ENCODE measurements at regions not wholly inside any gene's neighbourhood (a gene's known extent, or its start where the extent isn't known, plus 50 kb on each side); places are given as distances from the start of the nearest gene placed in this dataset.

- ATAC-seq = no peak
- no peaks in the 10 kb centered on the region for H3K36me3 ChIP-seq
- H3K27me3 ChIP-seq = no peaks in the 10 kb centered on the region
- H3K4me1 ChIP-seq = no peaks in the 10 kb centered on the region
- no peak overlapping the region for H3K27ac ChIP-seq
- no peak overlapping the region for H3K4me3 ChIP-seq
- no peak for DNase-seq
- WGBS, 4 donors = 75 to 87% (median 82%) methylated on average over 6 of the region's 6 CpGs
- intact Hi-C loops (cut with DNase I) = no loop called here
- no peak for TF ChIP-seq POLR2A (IDR thresholded peaks at IDR 0.05)
- no peaks in the 10 kb centered on the region for H3K9me3 ChIP-seq
Measured at GRCh38 chr13:34425327-34425949, 516.6 kb upstream of the NBEA start.

- ATAC-seq = no peak
- Histone ChIP-seq H3K27ac (no peak overlapping the region), H3K9me3 (no peaks in the 10 kb centered on the region), H3K36me3 (no peaks in the 10 kb centered on the region), H3K4me1 (no peaks in the 10 kb centered on the region), H3K27me3 (no peaks in the 10 kb centered on the region), H3K4me3 (no peak overlapping the region)
- TF ChIP-seq CTCF (IDR thresholded peaks at IDR 0.05) = no peak
- no peak for TF ChIP-seq POLR2A (IDR thresholded peaks at IDR 0.05)
- intact Hi-C loops (cut with DNase I) = no loop called here
- no peak for DNase-seq
- 68 to 86% (median 71%) methylated on average over 3 of the region's 3 CpGs for WGBS, 4 donors
Measured at GRCh38 chr13:34428911-34429310, 513.2 kb upstream of the NBEA start.

- H3K36me3 ChIP-seq = no peaks in the 10 kb centered on the region
- TF ChIP-seq CTCF (IDR thresholded peaks at IDR 0.05) (no peak), POLR2A (IDR thresholded peaks at IDR 0.05) (no peak)
- no peaks in the 10 kb centered on the region for H3K9me3 ChIP-seq
- intact Hi-C loops (cut with DNase I) = no loop called here
- no peaks in the 10 kb centered on the region for H3K4me1 ChIP-seq
- H3K27ac ChIP-seq = no peak overlapping the region
- WGBS, 4 donors = 91 to 100% (median 96%) methylated on average over 2 of the region's 2 CpGs
- ATAC-seq (no peak), DNase-seq (no peak)
- no peak overlapping the region for H3K4me3 ChIP-seq
- no peaks in the 10 kb centered on the region for H3K27me3 ChIP-seq
Measured at GRCh38 chr13:34430294-34430693, 511.8 kb upstream of the NBEA start.

GRCh38 chr13:34431827-34432581 is 510.1 kb upstream of the NBEA start:
- TF ChIP-seq CTCF (IDR thresholded peaks at IDR 0.05) (no peak), POLR2A (IDR thresholded peaks at IDR 0.05) (no peak)
- H3K36me3 ChIP-seq = no peaks in the 10 kb centered on the region
- no peaks in the 10 kb centered on the region for H3K27me3 ChIP-seq
- no peaks in the 10 kb centered on the region for H3K4me1 ChIP-seq
- intact Hi-C loops (cut with DNase I) = no loop called here
- DNase-seq (no peak), ATAC-seq (no peak)
- H3K27ac ChIP-seq = no peak overlapping the region
- no peaks in the 10 kb centered on the region for H3K9me3 ChIP-seq
- WGBS, 4 donors = 91 to 96% (median 95%) methylated on average over 2 of the region's 2 CpGs
- H3K4me3 ChIP-seq = no peak overlapping the region

All from heart left ventricle (tissue), 16 donors.